Ishikawa (cell line): ENCODE measurements at regions not wholly inside any gene's neighbourhood (a gene's known extent, or its start where the extent isn't known, plus 50 kb on each side); places are given as distances from the start of the nearest gene placed in this dataset.

Experiments used
- CEBPB ChIP-seq: IDR thresholded peaks from 2 replicates; pipeline ENCODE4 v1.6.1; 2012
- CREB1 ChIP-seq: IDR thresholded peaks from 2 replicates; pipeline ENCODE4 v1.6.1; 2012; ENCODE audit warnings: low read depth
- EP300 ChIP-seq: IDR thresholded peaks from 2 replicates; pipeline ENCODE4 v1.6.1; 2012; ENCODE audit warnings: borderline replicate concordance
- FOXM1 ChIP-seq: IDR thresholded peaks from 2 replicates; pipeline ENCODE4 v1.6.1; 2012; ENCODE audit warnings: low read depth, borderline replicate concordance
- RAD21 ChIP-seq: IDR thresholded peaks from 2 replicates; pipeline ENCODE4 v1.6.1; 2012; ENCODE audit warnings: low read depth
- REST ChIP-seq: IDR thresholded peaks from 2 replicates; pipeline ENCODE4 v1.6.1; 2012; ENCODE audit warnings: low read depth, mild to moderate bottlenecking
- TAF1 ChIP-seq: IDR thresholded peaks from 2 replicates; pipeline ENCODE4 v1.6.1; 2012; ENCODE audit warnings: low read depth, mild to moderate bottlenecking

GRCh38 chr6:90780778-90781177 lies 193.9 kb upstream of the MAP3K7 start:
- TF ChIP-seq CEBPB (no peak), EP300 (no peak), TAF1 (no peak), REST (no peak), FOXM1 (no peak), CREB1 (no peak), RAD21 (no peak)
